KBM-7 (cell line): ENCODE measurements at regions not wholly inside any gene's neighbourhood (a gene's known extent, or its start where the extent isn't known, plus 50 kb on each side); places are given as distances from the start of the nearest gene placed in this dataset.
"Not testable (repeated sequence)": the region's sequence is repeated elsewhere in the genome, so short reads cannot be mapped to it uniquely, and the experiment has no call there.

Experiments
- DNase-seq: peaks from one replicate; pipeline ENCODE4 v3.0.0-alpha.2; 2015
- in situ Hi-C: fragments of 300-500 bp; cut with MboI; formaldehyde crosslinking; loops from 2 replicates; pipeline ENCODE4 v1.14.3; 2020; ENCODE audit warnings: low sequenced_read_pairs, low pct_unique_long_range_greater_than_20kb, mixed read lengths

DNA sequence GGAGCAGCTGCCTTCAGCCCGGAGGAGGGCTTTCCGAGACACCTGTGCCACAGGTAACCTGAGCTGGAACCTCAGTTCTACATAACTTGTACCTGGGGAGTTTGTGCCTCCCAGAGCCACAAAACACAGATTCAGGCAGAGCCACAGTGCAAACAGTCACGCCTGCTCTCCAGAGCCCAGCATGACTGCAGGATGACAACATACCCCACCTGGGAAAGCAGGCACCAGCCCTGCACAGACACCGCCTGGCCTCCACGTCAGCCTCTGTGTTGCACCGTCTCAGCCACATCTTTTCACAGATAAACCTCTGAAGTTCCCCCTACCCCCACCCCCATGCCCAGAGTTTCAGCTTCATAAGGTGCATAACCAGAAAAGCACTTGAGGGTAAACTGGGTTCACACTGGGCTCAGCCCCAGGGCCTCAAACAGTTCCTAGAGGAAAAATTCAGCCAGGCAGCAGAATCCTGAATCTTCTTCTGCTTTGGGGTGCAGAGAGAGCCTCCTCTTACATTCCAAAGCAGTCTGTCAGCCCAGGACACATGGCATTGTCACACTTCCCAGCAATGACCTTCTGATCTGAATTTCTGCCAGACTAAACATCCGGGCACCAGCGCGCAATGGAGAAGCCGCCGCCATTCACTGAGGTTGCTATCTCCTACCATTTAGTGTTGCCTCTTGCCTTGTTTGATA lies 229.5 kb downstream of the TOMM20 start:
- DNase-seq: no peak
- in situ Hi-C loops: no loop called here

DNA sequence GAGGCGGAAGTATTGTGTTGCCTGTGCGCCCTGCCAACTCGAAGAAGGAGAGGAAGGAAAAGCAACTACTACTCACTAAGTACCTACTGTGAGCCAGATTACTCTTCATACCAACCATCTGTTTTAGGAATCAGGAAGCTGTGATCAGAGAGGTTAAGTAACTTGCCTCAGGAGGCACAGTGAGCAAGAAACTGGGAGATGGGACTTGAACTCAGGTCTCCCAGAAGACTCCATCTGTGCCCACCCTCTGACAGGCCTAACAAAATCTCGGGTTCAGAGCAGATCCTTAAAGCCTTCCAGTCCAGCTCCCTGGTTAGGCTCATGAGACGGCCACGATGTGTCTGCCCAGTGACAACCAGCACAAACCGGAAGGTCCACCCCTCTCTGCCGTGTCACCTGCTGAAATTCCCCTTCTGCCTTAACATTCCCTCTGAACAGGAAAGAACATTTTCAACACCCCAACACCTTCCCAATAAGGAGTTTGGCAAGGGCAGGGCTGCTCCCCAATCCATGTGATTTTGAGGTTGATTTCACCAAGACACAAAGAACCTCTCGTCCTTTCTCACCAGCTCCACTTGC lies 230.1 kb downstream of the TOMM20 start:
- in situ Hi-C loops: no loop called here
- no peak for DNase-seq

DNA sequence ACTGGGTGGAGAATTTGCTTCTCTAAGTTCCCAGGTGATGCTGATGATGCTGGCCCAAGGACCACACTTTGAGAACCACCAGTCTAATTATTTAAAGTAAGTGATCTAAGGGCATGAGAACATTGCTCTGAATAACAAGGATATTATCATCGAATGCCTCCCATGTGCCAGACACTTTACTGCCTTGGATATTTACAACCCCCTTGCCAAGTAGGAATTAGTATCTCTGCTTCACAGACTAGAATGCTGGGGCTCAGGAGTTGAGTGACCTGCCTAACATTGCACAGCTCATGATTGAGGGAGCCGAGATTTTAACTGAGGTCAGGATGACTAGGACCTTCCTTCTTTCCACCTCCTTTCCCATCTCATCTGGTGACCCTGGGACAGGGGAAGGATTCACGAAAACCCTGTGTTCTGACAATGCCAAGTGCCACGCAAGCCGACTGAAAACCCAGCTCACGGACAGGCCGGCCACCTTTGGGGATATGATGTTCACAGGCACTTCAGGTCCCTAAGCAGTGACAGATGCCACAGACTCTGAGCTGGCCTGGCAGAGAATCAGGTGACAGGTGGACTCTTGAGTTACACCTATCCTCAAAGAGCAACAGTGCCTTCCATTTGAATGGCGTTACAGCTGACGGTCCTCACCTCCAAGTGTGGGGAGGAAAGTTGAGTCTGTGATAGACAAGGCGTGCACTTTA lies 230.7 kb downstream of the TOMM20 start:
- DNase-seq: no peak
- in situ Hi-C loops: no loop called here

DNA sequence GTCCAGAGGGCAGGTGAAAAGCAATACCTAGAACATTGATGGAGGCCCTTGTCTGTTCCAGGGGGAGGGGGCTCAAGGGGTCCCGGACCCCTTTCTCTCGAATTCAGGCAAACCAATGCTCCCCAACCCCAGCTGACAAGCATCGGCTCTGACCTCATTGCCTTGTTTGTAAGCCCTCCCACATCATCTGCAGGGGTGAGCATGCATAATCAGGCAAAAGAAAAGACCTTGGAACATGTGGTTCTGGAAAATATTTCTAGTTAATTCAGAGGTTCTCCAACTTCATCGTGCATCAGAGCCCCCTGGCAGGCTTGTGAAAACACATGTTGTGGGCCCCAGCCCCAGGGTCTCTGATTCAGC lies 231.3 kb downstream of the TOMM20 start:
- in situ Hi-C loops: no loop called here
- no peak for DNase-seq

DNA sequence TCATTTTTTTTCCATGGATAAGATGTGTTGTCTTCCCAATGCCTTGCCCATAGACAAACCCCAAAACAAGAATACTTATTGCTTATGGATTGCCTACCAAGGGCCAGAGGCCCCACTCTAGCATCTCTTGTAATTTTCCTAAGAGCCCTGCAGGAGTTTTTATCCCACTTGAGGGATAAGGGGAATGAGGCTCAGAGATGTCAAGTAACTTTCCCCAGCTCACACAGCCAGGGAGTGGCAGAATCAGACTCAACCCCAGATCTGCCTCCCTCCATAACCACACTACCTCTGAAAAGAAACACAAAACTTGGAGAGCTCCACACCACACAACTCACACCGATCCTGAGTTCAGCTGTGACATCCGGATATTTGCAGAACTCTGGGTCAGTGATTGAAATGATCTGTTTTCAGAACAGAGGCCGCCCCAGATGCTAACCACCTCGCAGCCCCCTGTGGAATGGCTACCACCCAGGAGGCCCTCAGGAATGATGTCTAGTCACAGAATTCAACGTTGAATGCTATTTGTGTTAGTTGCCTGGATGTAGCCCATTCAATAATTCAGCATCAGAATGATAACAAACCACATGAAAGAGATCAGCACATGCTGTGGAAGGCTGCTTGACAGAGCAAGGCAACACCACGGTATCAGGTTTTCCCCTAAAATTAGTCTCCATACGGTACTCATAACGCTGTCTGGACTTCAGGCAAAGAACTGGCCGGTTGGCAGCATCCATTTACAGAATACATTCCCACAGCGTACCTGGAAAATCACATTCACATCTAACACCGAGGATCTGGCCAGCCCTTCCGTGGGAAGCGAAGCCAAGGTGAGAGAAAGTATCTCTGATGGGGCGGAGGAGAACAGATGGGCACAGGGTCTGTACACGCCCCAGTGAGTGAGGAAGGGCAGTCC lies 231.9 kb downstream of the TOMM20 start:
- in situ Hi-C loops: no loop called here
- no peak for DNase-seq

DNA sequence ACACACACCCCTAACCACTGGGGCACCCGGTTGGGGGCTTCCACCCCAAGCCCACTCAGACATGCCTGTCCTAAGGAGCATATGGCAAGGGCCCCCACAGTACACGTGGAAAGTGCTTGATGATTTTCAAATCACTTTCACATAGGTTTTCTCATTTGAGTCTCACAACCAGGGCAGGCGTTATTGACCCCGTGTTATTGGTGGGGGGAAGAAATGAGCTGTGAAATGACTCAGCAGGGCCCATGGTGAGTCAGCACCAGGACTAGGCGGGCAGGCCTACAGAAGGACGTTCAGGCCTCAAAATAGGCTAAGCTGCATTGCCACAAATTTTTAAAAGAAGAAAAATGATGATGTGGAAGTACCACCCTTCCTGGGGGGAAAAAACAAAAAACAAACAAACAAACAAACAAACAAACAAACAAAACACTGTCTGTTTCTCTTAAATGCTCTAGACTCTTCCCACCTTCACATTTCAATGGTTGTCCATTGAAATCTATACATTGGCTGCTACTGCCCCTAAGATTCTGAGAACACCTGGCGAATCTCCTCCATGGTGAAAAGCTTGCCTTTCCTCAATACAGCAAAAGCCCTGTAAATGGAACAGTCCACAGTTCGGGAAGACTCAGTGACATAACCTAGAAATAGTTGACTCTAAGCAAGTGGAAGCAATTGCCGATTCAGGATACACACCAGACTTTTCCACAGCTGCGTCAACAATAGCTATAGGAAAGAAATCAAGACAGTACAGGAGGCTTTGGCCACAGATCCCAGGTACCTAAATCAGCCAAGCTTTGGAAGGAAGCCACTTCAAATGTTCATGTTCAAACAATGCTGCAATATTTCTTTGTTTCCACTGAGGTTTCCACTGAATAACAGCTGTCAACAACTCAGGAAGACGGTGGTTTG lies 234.7 kb downstream of the TOMM20 start:
- no peak for DNase-seq
- in situ Hi-C loops: no loop called here

DNA sequence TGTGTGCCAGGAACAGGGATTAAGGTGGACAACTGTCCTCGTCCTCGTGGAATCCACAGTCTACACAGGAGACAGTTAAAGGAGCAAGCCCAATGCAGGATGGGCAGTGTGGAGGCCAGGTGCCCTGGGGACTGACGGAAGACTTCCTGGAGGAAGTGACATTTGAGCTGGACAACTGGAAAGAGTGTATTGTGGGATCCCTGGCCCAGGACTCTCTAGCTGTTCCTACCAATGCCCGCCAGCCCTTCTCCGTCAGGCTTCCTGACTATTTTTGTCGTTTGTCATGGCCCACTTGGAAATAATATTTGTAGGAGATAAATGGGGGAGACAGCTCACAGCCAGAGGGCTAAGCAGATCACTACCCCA lies 235.3 kb downstream of the TOMM20 start:
- no peak for DNase-seq
- in situ Hi-C loops: no loop called here

DNA sequence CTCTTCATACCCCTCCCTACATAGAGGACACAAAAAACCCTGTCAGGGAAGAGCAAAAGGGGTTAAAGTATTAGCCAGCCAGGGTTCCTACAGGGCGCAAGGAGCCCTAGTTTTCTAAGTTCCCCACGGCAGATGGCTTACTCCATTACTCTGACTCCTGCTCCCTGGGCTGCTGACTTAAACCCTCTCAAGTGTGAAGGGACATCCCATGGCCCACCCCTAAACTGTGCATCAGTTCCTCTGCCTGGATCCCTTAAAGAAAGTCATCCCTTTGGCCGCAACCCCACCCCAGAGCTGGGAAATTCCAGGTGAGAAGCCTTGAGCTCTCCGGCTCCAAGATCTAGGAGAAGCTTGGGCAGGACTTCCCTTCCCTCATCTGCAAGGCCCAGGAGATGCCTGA lies 236.0 kb downstream of the TOMM20 start:
- in situ Hi-C loops: no loop called here

DNA sequence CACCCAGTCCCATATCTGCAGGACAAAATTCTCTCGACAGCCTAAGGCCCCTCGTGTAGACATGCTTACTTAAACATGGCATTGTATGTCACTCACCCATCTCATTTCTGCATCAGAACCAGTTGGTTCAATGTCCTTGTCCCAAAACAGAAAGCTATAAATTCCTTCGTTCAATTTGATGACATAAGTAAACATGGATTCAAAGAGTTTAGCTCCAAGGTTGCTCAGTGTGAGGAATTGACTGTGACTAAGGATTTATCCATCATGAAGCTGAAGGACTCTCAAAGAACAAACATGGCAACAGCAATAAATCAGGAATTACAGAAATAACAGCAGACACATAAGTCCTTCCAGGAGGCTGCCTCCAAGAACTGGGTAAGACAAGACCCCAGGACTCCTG lies 237.2 kb downstream of the TOMM20 start:
- in situ Hi-C loops: no loop called here
- no peak for DNase-seq

More for the DNA sequence above, 236.0 kb downstream of the TOMM20 start:
- DNase-seq: no peak

DNA sequence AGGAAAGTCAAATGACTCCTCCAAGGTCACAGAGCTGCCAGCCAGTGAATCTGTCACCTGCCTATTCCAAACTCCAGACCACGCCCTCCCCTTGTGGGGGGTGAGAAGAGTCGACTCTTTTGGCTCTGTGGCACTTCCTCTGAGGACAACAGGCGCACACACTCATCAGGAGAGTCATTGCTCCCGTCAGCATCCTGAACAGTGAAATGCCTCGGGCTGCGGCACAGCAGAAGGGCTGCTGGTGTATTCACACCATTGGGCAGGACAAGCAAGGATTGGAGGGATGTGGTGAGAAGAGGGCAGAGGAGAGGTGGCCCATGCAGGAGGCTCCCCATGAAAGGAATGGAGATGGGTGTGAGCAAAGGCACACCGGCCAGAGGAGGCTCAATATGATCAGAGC lies 239.0 kb downstream of the TOMM20 start:
- no peak for DNase-seq

DNA sequence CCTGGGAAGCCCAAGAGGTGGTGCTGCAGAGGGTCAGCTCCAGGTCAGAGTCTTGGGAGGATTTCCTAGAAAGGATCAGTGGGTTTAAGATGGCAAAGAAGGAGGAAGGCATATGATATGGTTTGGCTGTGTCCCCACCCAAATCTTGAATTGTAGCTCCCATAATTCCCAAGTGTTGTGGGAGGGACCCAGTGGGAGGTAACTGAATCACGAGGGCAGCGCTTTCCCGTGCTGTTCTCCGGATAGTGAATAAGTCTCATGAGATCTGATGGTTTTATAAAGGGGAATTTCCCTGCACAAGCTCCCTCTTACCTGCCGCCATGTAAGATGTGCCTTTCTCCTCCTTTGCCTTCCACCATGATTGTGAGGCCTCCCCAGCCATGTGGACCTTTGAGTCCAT lies 240.4 kb downstream of the TOMM20 start:
- in situ Hi-C loops, DNase-seq: not testable (repeated sequence)

More for the DNA sequence above, 239.0 kb downstream of the TOMM20 start:
- in situ Hi-C loops: no loop called here

DNA sequence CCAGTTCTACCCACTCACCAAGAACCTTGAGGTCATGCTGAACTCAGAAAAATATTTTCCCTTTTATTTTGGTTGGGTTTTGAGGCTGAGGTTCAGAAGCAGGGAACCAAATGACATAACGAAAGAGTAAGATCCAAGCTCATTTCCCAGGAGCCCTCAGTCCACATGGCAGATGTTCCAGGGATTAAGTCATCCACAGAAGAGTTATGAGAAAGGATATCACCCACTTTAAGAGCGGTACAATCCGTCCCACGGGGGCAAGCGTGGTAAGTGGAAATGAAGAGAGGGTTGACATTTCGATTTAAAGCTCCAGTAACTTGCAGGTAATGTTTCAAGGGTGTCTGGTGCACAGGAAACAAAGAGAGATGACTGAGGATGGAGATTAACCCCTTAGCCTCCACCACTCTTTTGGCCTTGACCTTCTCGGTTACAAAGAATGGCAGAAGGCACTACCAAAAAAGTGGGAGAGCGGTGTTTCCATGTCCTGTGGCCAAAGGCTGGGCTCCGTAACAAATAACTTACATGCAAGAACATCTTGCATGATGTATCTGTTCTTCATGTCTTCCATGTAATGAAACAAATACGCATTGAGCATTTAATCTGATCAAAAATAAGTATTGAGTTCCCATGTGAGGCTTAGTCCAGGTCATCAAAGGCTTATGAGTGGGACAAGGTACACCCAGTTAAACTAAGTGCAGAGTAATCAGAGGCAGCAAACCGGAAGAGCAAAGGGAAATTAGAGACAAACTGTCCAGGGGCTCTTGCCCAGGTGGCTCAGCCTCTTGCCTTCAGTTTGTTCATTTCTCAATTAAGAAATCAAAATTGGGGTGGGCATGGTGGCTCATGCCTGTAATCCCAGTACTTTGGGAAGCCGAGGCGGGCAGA lies 241.4 kb downstream of the TOMM20 start:
- DNase-seq: no peak
- in situ Hi-C loops: no loop called here

DNA sequence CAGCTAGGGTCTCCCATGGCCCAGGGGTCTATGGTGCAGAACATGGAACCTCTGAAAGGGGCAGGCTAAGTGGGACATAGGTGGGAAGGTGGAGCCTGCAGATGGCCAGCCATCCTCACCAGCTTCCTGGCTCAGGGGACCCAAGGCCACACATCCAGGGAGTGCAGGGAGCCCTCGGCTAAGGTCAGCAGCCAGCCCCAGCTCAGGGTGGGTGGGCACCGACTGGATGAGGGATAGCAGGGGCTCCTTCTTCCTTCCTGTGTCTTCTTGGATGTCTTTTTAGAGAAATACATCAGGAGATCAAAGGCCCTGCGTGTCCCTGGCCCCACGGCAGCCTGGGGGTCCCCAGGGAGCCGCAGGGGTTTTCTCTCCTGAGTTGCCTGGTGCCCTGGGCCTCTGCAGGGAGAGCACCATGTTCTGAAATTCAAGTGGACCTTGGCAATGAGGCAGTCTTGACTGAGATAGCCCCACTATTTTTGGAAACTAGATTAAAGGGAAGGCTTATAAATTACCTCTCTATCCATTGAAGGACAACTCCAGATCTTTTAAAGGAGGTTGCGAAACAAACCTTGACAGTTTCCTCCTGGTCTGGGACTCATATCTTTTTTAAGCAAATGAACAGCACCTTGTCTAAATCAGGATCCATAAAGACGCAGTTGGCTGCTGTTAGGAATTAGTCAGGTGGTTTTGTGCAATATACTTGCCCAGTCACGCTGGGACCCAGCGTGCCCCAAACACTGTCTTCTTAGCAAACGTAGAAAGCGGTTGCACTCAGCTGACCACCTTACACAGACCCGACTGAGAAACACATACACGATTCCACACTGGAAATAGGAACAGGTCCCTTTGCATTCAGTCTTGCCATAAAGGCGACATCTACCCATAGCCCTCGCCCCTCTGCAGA lies 242.3 kb downstream of the TOMM20 start:
- in situ Hi-C loops: no loop called here
- DNase-seq: peak; percentile 59

DNA sequence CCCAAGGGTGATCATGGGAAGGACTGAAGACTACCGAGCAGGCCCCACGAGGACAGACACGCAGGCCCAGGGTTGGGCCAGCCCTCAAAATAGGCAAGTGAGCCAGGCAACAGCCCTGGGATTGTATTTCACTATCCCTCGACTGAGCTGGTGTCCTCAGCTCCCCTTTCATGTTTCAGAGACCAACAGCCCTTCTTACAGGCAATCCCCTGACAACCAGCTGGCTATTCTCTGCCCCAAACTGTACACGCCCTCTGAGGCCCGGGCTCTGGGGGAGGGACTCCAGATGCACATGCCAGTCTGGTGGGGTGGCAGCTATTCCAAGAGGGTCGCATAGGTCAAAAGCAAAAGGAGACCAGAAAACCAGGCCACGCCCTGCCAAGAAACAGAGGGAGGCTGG lies 243.0 kb downstream of the TOMM20 start:
- no peak for DNase-seq
- in situ Hi-C loops: no loop called here

DNA sequence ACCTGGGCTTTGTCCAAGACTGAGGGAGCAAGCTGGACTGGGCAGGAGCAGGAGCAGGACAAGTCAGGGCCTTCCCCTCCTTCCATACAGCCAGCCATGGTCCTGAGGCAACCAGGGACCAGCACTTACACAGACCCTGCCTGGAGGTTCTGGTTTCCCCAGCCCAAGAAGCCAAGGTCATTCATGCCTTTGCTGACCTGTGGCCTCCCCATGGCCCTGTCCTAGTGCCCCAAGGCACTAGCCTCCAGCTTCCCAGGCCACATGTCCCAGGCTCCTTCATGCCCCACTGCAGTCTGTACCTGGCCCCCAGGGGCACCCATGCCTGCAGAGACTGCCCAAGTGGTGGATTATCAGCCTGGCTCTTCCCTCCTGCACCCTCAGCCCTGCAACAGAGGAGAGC lies 243.9 kb downstream of the TOMM20 start:
- in situ Hi-C loops: no loop called here
- DNase-seq: no peak

DNA sequence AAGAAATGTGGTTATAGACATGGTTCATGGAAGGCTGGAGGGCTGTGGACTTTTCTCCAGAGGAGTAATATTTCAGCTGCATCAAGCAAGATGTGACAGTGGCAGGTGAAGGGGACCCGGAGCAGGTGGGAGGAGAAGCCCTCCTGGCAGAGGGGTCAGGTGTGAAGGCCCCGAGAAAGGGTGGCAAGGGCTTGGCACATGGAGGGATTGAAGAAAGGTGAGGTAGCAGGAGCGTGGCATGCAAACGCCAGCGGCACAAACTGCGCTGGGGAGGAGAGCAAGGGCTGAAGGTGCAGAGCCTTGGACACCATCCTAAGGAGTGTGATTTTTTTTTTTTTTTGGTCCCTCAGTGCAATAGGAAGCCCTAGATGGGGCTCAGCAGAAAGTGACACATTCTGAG lies 244.6 kb downstream of the TOMM20 start:
- DNase-seq: no peak
- in situ Hi-C loops: no loop called here

DNA sequence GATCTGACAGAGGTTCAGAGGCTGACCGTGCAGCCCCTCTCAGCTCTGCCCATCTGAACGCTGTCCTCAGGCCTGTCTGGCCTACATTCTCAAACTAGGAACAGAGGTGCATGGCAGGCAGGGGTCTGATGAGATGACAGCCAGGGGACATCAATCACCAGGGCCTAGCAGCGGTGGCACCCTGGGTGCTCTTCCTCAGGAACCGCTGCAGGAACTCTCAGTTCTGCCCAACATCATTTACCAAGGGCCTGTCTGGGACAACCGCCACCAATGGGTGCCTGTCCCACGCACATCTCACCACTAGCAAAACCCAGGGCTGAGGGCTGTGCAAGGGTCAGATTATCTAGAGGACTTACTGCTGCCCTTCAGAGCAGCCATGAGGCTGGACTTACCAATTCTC lies 245.7 kb downstream of the TOMM20 start:
- in situ Hi-C loops: no loop called here
- DNase-seq: no peak
